Globus pallidus (tissue), 1 donor: ENCODE measurements at regions not wholly inside any gene's neighbourhood (a gene's known extent, or its start where the extent isn't known, plus 50 kb on each side); places are given as distances from the start of the nearest gene placed in this dataset.
A peak's percentile ranks its signal among the peaks of the same experiment; 100 is the strongest.
"Not testable (repeated sequence)": the region's sequence is repeated elsewhere in the genome, so short reads cannot be mapped to it uniquely, and the experiment has no call there.

Source experiments
- DNase-seq: peaks from one replicate; pipeline ENCODE4 v3.0.0-alpha.2; 2015; ENCODE audit warnings: low spot score

DNA sequence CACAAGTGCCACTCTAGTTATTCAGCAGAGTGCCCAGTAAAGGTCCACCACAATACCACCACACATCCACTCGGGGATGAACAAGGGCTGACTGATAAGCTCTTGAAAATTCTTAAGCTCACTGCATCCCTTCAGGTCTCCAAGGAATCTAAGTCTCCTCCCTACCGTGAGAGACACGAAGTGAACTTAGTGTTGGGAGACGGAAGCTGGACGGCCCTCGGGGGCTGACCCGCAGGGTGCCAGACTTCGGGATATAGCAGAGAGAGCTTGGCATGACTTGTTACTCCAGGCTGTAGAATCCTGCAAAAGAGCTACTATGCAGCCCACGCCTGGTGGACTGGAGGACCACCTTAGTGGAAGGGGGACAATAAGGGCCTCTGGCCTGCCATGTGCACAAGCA is 75.1 kb downstream of the LYZL1 start:
- not testable (repeated sequence) for DNase-seq

DNA sequence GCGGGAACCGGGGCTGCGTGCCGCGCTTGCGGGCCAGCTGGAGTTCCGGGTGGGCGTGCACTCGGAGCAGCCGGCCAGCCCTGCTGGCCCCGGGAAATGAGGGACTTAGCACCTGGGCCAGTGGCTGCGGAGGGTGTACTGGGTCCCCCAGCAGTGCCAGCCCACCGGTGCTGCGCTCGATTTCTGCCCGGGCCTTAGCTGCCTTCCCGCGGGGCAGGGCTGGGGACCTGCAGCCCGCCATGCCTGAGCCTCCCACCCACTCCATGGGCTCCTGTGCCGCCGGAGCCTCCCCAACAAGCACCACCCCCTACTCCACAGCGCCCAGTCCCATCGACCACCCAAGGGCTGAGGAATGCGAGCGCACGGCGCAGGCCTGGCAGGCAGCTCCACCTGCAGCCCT is 77.3 kb downstream of the LYZL1 start:
- DNase-seq = not testable (repeated sequence)

DNA sequence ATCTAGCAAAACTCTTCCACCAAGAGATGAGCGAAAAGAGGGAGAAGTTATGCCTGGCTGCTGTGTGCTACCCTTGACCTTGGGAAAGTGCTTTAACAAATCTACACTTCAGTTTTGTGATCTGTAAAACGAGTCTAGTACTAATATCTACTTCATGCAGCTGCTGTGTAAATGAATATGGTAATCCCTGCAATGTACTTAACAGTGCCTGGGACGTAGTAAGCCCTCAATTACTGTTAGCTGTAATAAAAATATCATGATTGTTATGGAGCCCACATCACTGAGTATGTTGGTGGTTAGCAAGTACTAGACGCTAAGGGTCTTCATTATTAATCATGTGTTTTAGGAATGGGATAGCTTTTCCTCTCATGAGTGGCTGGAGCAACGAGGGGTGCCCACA is 80.5 kb downstream of the LYZL1 start:
- DNase-seq = no peak

DNA sequence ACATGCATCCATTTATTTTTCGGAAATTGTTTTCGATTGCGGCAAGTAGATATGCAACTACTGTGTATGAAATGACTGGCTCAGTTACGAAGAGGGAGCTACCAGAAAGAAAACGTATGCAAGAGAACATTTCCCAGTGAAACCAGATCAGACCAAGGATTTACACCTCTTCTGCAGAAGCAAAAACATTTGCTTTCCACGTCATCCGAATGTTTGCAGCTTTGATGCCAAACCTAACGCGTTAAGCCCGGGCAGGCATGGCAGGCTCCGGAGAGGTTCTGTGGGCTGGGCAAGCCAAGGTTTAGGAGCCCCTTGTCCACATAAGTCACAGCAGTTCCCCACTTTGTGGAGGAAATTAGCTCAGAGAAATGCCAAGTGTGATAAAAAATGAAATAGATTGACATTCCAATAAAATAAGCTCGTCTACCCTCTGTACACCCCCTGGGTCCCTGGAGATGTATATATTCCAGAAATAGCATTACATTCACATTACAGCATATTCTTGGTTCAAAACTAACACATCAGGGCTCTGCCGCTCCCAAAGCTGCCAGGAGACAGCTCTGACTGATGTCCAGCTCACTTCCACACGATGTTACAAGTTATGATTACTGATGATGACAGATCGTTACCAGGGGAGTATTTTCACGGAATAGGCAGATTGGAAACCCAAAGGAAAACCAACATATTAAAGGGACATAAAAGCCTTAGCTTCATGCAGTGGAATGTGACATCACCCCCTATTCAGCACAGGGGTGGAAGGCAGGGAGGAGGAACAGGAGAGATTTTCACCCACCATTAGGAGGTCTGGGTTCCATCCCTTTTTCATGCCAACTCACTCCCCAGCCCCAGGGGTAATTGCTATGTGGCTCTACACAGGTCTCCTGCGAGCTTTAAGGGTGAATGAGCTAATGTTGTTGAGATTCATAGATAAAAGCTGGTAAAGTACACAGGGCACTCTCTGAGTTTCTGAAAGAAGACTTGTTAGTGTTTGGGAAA is 81.5 kb downstream of the LYZL1 start:
- DNase-seq = no peak

DNA sequence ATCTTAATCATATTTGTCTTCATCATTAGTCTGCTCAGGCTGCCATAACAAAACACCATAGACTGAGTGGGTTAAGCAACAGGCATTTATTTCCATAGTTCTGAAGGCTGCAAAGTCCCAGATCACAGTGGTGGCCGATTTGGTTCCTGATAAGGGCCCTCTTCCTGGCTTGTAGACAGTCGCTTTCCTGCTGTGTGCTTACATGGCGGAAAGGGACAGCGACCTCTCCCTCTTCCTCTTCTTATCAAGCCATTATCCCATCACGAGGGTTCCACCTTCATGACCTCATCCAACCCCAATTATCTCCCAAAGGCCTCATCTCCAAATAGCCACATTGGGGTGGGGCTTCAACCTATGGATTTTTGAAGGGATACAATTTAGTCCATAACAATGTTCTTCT is 84.0 kb downstream of the LYZL1 start:
- no peak for DNase-seq

DNA sequence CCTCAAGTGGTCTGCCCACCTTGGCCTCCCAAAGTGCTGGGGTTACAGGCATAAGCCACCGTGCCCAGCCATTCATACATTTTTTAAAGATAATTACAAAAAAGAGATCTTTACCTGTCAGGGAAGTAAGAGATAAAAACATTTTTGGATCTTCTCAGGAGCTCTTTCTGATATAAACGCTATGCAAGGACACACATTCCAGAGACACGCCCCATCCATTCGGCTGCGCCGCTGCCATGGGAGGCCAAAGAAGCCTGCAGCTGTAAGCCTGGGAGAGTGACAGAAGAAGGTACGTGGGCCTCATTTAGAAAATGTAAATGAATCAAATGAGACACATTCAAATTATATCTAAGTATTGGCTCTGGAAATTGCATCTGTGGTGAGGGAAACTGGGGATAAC is 85.3 kb downstream of the LYZL1 start:
- no peak for DNase-seq

DNA sequence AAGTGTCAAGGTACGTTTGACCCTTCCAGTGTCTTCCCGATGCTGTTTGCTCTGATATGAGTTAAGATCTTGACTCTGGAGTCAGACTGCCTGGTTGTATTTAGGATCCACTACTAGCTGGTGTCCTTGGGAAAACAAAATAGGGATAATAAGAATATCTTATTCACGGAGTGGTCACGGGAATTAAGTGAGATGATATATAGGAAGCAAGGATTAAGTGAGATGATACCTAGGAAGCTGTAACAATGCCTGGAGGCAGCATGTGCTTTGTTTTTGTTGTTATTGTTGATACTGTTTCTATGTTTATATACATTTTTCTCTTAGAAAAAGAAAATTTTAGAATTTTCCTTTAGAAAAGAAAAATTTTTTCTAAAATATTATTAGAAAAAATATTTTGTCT is 87.0 kb downstream of the LYZL1 start:
- no peak for DNase-seq

DNA sequence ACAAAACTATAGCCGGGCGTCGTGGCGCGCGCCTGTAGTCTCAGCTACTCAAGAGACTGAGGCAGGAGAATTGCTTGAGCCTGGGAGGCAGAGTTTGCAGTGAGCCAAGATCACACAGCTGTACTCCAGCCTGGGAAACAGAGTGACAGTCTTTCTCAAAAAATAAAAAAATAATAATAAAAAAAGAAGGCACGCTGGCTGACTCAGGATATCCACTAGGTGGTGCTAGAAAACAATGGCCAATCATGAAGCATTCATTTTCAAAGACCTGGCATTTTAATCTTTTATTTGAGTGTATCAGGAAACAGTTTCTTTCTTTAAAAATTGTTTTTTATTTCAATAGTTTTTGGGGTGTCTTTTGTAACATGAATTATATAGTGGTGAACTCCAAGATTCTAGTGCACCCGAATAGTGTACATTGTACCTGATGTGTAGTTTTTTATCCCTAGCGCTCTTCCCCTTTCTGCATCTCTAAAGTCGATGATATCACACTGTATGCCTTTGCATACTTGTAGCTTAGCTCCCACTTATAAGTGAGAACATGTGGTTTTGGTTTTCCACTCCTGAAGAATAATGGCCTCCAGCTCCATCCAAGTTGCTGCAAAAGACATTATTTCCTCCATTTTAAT is 88.6 kb downstream of the LYZL1 start:
- no peak for DNase-seq

DNA sequence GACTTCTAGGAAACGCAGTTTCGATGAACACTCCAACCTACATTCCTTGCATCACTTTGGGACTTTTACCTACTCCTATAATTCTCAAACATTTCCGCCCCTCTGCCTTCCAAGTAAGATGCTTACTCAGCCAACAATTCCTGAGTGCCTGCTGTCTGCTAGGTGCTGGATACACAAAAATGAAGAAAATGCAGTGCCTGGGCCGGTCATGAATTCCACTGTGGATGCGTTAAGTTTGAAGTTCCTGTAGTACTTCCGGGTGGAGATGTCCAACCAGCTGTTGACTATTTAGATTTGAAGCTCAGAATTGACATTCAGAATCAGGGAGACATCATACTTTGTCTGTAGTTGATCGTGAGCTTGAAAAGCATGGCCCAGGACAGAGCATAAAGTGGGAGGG is 89.2 kb downstream of the LYZL1 start:
- DNase-seq = no peak

DNA sequence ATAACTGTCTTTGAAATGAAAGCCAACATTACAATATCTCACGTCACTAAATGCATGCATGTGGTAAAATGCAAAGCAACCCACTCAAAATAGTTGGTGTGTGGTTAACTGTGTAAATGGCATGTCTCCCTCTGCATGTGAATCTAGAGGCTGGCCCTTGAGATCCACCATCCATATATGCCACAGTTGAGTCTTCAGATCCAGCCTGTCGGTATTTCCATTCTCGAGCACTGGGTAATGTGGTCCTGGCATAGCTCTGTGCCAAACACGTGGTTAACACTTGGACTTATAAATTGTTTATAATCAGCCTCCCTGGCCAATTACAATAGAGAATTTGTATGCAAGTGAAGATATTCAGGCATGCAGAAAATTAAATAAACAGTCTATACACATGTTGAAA is 90.3 kb downstream of the LYZL1 start:
- DNase-seq = no peak

DNA sequence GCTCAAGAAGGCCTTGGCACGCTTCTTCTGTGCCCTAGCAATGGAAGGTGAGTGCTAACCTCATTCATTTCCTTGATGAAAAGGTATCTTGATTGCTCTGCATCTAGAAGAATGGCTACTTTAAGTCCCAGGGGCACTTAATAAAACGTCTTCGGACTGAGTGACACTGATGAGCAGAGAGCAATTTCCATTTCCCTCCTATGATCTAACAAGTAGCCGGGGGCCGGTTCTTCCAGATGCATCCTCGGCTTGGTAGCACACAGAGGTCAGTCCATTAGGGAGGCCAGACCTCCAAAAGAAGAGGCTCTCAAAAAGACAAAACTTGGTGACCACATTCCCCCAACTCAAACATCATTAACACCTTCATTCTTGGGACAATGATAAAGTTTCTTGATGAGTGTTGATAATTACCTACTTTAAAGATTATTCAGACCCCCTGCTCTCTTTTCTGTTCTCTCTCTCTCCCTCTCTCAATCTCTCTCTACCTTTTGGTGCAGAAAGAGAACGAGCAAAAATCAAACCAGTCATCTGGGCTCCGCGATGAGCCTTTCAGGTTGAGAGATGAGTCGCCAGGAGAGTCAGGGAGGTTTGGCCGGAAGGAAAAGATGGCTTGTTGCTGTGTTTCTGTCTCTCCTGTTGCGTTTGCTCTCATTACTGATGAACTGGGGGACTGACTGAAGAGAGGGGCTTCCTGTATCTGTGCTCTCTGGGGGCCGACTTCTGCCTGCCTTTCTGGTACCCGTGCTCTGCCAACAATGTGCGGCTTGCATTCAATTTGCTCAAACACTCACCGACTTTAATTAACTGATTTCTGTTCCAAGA is 91.1 kb downstream of the LYZL1 start:
- DNase-seq = not testable (repeated sequence)

DNA sequence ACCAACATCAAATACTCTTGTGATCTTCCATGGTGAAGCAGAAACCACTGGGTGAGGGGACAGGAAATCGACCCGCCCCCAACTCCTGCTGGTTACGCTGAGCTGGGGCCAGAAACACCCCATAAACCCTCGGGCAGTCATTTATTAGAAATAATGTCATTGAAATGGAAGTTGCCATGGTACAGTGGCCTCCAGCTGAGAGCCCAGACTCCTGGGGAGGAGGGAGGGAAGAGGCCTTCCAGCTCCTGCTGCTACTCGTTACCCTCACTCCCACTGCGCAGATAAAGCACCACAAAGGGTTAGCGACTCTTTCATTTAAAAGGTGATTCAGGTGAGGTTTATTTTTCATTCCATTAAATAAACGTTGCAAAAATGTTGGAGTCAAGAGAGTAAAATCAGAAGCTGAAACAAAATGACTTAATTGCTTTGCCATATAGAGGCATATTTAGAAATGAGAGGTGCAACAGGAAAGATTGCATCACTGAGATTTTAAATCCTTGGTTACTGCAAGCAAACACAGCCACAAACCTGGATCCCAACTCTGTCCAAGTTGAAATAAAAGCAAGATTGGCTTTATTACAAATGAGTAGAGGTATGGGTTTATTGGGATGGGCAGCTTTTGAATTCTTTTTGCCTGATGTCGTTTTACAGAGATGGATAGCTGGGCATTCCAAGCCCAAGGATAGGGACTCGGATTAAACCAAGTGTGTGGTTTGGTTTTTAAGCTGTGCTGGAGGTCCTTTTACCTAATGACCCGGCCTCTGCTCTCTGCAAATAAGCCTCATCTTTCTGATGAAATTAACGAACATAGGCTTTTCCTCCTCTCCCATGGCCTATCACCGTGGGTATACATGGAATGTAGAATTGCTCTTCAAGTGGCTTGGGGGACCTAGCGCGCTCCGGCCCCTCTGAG is 92.0 kb downstream of the LYZL1 start:
- not testable (repeated sequence) for DNase-seq

DNA sequence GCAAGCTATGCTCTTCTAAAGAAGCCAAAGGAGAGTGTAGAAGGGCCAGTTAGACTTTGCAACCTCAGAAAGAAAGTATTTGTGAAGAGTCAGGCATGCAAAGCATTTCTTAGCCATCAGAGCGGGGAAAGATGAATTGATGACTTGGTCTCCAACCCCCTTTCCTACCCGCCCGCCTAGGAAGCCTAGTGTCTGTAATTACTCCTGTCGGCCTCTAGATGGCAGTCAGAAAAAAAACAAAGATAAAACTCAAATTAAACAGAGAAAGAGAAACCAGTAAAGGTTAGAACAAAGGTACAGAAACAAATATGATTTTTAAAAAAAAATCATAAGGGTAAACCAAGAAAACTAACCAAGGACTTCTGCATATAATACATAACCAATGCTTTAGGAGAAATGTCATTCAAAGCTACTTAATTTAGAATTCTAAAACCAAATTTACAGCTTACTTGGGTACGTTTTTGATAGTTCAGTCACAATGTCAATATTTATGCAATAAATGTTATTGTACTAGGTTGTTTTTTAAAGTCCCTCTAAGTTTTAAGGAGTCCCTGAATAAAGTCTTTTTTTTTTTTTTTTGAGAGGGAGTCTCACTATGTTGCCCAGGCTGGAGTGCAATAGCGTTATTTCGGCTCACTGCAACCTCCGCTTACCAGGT is 97.6 kb downstream of the LYZL1 start:
- peak; percentile 16 for DNase-seq

DNA sequence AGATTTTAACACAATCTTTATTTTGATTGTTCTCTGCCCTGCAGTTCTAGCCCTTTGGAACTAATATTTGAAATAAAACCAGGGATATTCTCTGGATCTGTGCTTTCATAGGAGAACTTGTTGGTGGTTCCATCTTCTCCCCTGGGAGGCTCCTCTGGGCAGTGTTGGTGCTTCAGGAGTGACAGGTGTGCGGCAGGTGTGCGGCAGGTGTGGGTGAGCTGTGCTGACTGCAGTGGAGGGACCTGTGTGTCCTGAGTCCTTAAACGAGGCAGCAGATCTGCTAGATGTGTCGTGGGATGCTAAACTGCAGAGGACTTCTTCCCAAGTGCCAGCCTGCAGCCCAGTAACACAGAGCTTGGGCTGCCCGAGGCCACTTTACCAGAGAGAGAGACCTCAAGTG is 98.4 kb downstream of the LYZL1 start:
- DNase-seq = no peak

DNA sequence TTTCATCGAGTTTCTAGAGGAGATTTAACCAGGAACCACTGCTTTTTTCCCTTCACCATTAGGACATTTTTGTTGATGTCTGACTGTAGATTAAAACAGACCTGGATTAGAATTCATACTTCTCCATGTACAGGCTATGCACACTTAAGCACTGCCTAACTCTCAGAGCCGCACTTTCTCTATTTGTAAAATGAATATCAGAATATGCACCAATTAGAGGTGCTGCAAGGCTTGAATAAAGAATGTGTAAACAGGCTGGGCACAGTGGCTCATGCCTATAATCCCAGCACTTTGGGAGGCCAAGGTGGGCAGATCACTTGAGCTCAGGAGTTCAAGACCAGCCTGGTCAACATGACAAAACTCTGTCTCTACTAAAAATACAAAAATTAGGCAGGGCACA is 99.2 kb downstream of the LYZL1 start:
- DNase-seq = not testable (repeated sequence)

DNA sequence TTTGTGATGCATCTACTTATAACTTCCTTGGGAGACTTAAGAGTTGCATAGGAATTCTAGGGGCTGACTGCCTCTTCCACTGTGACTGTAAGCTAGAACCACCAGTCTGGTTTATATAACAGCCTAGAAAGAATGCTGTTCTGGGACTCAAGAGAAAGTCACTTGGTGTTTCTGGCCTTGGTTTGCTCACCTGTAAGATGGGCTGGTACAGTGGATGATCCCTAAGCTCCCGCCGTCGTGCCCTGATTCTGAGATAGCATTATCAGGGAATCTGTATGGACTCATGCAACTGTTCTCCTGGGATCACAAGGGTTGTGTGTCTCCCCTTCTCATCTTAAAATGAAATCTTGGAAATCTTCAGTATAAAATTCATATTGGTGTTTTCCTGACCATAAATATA is 100.6 kb downstream of the LYZL1 start:
- no peak for DNase-seq

DNA sequence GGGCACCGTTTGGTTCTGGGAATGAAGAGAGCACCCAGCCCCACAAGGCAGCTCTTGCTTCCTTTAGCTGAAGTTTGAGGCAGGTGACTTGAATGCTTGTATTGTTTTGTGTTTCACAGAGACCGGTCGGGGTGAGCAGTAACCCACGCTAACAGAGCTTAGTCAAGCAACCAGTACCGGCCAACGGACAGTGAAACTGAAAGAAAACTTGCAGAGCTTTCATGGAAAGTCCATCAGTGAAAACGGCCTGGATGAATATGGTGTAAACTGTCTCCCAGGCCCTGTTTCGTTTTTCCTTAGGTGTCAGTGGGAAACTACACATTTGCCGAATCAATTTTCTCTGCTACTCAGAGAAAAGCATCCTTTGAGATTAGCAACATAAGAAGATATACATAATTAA is 101.1 kb downstream of the LYZL1 start:
- no peak for DNase-seq

DNA sequence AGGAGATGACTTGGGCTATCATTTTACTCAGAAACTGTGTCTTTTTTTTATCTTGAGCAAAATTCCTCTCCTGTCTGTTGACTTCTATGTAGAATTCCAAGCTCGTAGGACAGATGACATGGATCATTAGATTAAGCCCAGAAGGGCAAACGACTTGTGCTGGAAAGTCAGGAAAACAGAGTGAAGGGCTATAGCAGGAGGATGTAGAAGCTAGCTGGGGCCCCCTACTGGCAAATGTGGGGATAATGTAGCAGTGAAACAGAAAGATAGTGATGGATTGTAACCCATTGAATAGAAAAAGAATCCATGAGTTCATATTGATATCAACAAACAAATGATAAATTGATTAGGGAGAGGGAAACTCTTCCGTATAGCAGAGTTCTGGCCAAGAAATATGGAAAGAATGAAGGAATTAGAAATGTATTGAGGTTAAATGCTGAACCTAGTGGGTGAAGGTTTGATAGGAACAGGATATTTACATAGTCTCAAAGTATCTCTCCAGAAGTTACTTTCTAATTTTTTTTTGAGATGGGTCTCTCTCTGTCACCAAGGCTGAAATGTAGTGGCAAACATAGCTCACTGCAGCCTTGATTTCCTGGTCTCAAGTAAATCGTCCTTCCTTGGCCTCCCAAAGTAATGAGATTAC is 103.6 kb downstream of the LYZL1 start:
- DNase-seq = peak; percentile 43

DNA sequence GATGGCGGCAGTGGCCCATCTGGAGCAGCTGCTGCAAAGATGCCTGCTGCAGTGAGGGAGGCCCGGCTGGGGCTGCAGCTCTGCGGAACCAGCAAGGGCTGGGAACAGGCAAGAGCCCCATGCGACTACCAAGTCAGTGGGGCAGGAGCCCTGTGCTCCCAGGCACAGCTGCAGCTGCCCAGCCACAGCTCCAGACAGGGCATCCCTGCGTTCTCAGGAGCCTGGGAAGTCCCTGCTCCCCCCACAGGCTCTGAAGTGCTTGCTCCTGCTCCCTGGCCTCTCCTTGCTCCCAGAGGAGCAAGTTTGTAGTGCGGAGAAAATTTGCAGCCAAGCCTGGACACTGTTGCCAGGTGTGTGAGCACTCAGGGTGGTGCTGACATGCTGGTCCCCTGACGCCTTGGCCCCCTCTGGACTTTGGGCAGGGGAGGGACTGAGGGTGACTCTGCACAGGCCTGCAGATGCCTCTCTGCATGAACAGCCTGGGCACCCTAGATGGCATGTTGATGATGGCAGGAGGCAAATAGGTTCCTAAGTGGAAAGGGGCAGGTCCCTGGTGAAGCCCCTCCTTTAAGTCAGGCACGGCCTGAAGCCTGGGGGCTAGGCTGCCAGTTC is 105.6 kb downstream of the LYZL1 start:
- DNase-seq = no peak

DNA sequence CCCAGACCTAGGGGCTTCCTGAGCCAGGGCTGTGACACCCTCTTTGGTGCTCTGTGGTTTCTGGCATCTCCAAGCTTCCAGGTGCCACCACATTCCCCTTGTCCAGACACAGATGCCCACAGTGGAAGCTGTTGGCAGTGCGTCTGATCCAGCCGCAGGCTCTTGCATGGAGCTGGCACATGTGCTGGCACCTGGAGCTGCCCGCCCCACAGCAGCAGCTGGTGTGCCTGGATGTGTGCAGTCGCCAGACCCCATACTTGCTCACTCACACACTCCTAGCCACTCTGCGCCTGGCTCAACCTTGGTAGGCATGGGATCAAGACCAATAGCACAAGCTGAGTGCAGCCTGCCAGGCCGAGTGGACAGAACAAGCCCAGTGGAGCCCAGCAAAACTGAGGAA is 106.5 kb downstream of the LYZL1 start:
- no peak for DNase-seq
